SK-N-SH (cell line): ENCODE measurements at regions not wholly inside any gene's neighbourhood (a gene's known extent, or its start where the extent isn't known, plus 50 kb on each side); places are given as distances from the start of the nearest gene placed in this dataset.
A peak's percentile ranks its signal among the peaks of the same experiment; 100 is the strongest.

Experiments
- CTCF ChIA-PET: fragments of 300-600, 350-600 bp; formaldehyde crosslinking; extraction: SDS; loops from one replicate; lab custom pipeline; 2021; lab: Yijun Ruan, JAX
- POLR2A ChIA-PET: fragments of 350-600 bp; sonication (Branson Sonifier 250); formaldehyde crosslinking; extraction: SDS; loops from one replicate; lab custom pipeline; 2020; ENCODE audit warnings: antibody characterized with exemption, inconsistent platforms; lab: Yijun Ruan, JAX
- DNase-seq: peaks from one replicate; pipeline ENCODE4 v3.0.0; 2012
- H2AFZ ChIP-seq: fragments of 200-600 bp; sonication (generic); 2 replicates; pipeline ENCODE4 v1.8.1; 2016; ENCODE audit warnings: antibody characterized with exemption, mild to moderate bottlenecking, low read depth
- H3F3A ChIP-seq: fragments of 200-600 bp; sonication (generic); replicated peaks from 2 replicates; pipeline ENCODE3; 2016; ENCODE audit warnings: antibody characterized with exemption, mild to moderate bottlenecking; ENCODE audit not compliant: insufficient read depth
- H3K27ac ChIP-seq, 2 experiments: fragments of 200-500 bp in 1 of 2; fragments of 200-600 bp in 1 of 2; sonication (Bioruptor generic) in 1 of 2; sonication (generic), shearing (Covaris generic) in 1 of 2; 2 replicates each; pipeline versions ENCODE4 v1.5.1 to v1.6.1; 2014 to 2016; ENCODE audit warnings: low read depth in 2 of 2, inconsistent platforms in 1 of 2, low read length in 1 of 2, mild to moderate bottlenecking in 1 of 2, mixed read lengths in 1 of 2
- H3K27me3 ChIP-seq: fragments of 200-600 bp; sonication (generic), shearing (Covaris generic); 2 replicates; pipeline ENCODE4 v1.6.1; 2016; ENCODE audit warnings: mixed run types; ENCODE audit not compliant: insufficient read depth
- H3K36me3 ChIP-seq, 2 experiments: fragments of 200-500 bp in 1 of 2; fragments of 200-600 bp in 1 of 2; sonication (Bioruptor generic) in 1 of 2; sonication (generic) in 1 of 2; replicated peaks in 1 of 2; 2 replicates each; pipeline versions ENCODE3 to v1.5.1; 2014 to 2016; ENCODE audit warnings: low read length in 1 of 2, mild to moderate bottlenecking in 1 of 2; ENCODE audit not compliant: insufficient read depth in 2 of 2, control insufficient read depth in 1 of 2
- H3K4me1 ChIP-seq, 2 experiments: fragments of 200-500 bp in 1 of 2; fragments of 200-600 bp in 1 of 2; sonication (Bioruptor generic) in 1 of 2; sonication (generic), shearing (Covaris generic) in 1 of 2; 2 replicates each; pipeline versions ENCODE4 v1.5.1 to v1.6.1; 2014 to 2016; ENCODE audit warnings: low read depth in 1 of 2, low read length in 1 of 2, mixed run types in 1 of 2; ENCODE audit not compliant: insufficient read depth in 2 of 2, control insufficient read depth in 1 of 2
- H3K4me2 ChIP-seq: fragments of 200-600 bp; sonication (generic), shearing (Covaris generic); 2 replicates; pipeline ENCODE4 v1.6.1; 2017; ENCODE audit warnings: mixed run types
- H3K4me3 ChIP-seq, 2 experiments: fragments of 200-500 bp in 1 of 2; fragments of 200-600 bp in 1 of 2; sonication (Bioruptor generic) in 1 of 2; sonication (generic), shearing (Covaris generic) in 1 of 2; 2 replicates each; pipeline versions ENCODE4 v1.5.1 to v1.8.1; 2014 to 2016; ENCODE audit warnings: low read depth in 2 of 2, inconsistent platforms in 1 of 2, low read length in 1 of 2, mild to moderate bottlenecking in 1 of 2, mixed read lengths in 1 of 2, moderate library complexity in 1 of 2
- H3K79me2 ChIP-seq: fragments of 200-600 bp; sonication (generic); 2 replicates; pipeline ENCODE4 v1.8.1; 2017; ENCODE audit warnings: mild to moderate bottlenecking; ENCODE audit not compliant: insufficient read depth
- H3K9ac ChIP-seq: fragments of 200-600 bp; sonication (generic); 2 replicates; pipeline ENCODE4 v1.6.1; 2017; ENCODE audit warnings: mixed run types
- H3K9me2 ChIP-seq: fragments of 200-600 bp; sonication (generic); 2 replicates; pipeline ENCODE4 v1.6.1; 2017; ENCODE audit warnings: mixed run types
- H3K9me3 ChIP-seq: fragments of 200-600 bp; sonication (generic); 2 replicates; pipeline ENCODE4 v1.6.1; 2017; ENCODE audit warnings: mixed run types, mild to moderate bottlenecking, moderate library complexity
- H4K20me1 ChIP-seq: fragments of 200-600 bp; sonication (generic); 2 replicates; pipeline ENCODE4 v1.6.1; 2017; ENCODE audit warnings: mild to moderate bottlenecking, mixed run types; ENCODE audit not compliant: insufficient read depth
- CHD2 ChIP-seq: fragments of 150-350 bp; IDR thresholded peaks from 2 replicates; pipeline ENCODE4 v1.6.1; 2018; ENCODE audit warnings: low read length; ENCODE audit not compliant: partially characterized antibody
- ELF1 ChIP-seq: IDR thresholded peaks from 2 replicates; pipeline ENCODE4 v1.4.0; 2012
- FOXJ3 ChIP-seq: sonication (generic); formaldehyde crosslinking; IDR thresholded peaks from 2 replicates; pipeline ENCODE4 v1.5.1; 2020; ENCODE audit warnings: mild to moderate bottlenecking, missing genetic modification reagents
- GATA2 ChIP-seq: sonication (generic); formaldehyde crosslinking; IDR thresholded peaks from 2 replicates; pipeline ENCODE4 v1.5.0; 2020; ENCODE audit warnings: mild to moderate bottlenecking, missing genetic modification reagents
- IRF3 ChIP-seq: fragments of 150-350 bp; IDR thresholded peaks from 2 replicates; pipeline ENCODE4 v1.6.1; 2016; ENCODE audit warnings: mild to moderate bottlenecking, low read depth, low read length
- MXI1 ChIP-seq: IDR thresholded peaks from 2 replicates; pipeline ENCODE4 v1.6.1; 2012; ENCODE audit warnings: mild to moderate bottlenecking, low read depth, low read length, improper control_type of control experiment
- PBX3 ChIP-seq: IDR thresholded peaks from 2 replicates; pipeline ENCODE4; 2012
- SMC3 ChIP-seq: IDR thresholded peaks from 2 replicates; pipeline ENCODE4 v1.6.1; 2012; ENCODE audit warnings: low read depth, low read length, improper control_type of control experiment
- TCF12 ChIP-seq: IDR thresholded peaks from 2 replicates; pipeline ENCODE4 v1.4.0; 2012
- TEAD4 ChIP-seq: IDR thresholded peaks from 2 replicates; pipeline ENCODE4 v1.4.0; 2012; ENCODE audit warnings: mild to moderate bottlenecking, borderline replicate concordance; ENCODE audit not compliant: insufficient read depth
- YY1 ChIP-seq: IDR thresholded peaks from 2 replicates; pipeline ENCODE4 v1.4.0; 2012; ENCODE audit warnings: low read depth, mild to moderate bottlenecking
- ZBTB33 ChIP-seq: IDR thresholded peaks from 2 replicates; pipeline ENCODE4 v1.4.0; 2012; ENCODE audit warnings: low read depth, borderline replicate concordance
- WGBS: methylation state at CpG from one replicate; pipeline ENCODE4 v1.1.6; 2017; ENCODE audit warnings: low lambda C conversion rate; 5-methylcytosine and 5-hydroxymethylcytosine counted together

- H3K9me3 ChIP-seq, result no peaks in the 10 kb centered on the region
- peak; percentile 6 for DNase-seq
- POLR2A ChIA-PET, result no interaction called here
- peak overlapping the region; percentile 77 for H2AFZ ChIP-seq
- CTCF ChIA-PET, result no interaction called here
- peak overlapping the region; percentile 20; the same call in 1 of the 2 replicates for H3K4me2 ChIP-seq
- H3K4me3 ChIP-seq, result no peak overlapping the region
- H3K36me3 ChIP-seq, result no peaks in the 10 kb centered on the region
- H4K20me1 ChIP-seq, result no peaks in the 10 kb centered on the region
- peak overlapping the region in 1 of 2 experiments; percentile 42; a peak in 2 of 4 replicates for H3K27ac ChIP-seq
- H3K79me2 ChIP-seq, result no peaks in the 10 kb centered on the region
- no peaks in the 10 kb centered on the region; the same call in 1 of the 2 replicates for H3K27me3 ChIP-seq
- TF ChIP-seq YY1 (no peak), MXI1 (no peak), IRF3 (no peak), CHD2 (no peak), TEAD4 (no peak), FOXJ3 (CRISPR knock-in tag) (no peak), GATA2 (CRISPR knock-in tag) (no peak), TCF12 (no peak), PBX3 (no peak), SMC3 (no peak), ELF1 (no peak), ZBTB33 (no peak)
- TF ChIP-seq, all 33 proteins: peak for 0
- 4% methylated on average over 4 of the region's 4 CpGs for WGBS
- H3K9me2 ChIP-seq, result no peaks in the 10 kb centered on the region
- H3K9ac ChIP-seq, result no peak overlapping the region
- no peaks in the 10 kb centered on the region for H3K4me1 ChIP-seq
- no peaks in the 10 kb centered on the region for H3F3A ChIP-seq
Observed at GRCh38 chr2:103401621-103402020, 639.8 kb downstream of the TMEM182 start.

GRCh38 chr2:103402336-103402735, 640.5 kb downstream of the TMEM182 start:
- no peak for DNase-seq
- CTCF ChIA-PET, result no interaction called here
- TF ChIP-seq TEAD4 (no peak), IRF3 (no peak)
- H3F3A ChIP-seq, result no peaks in the 10 kb centered on the region
- POLR2A ChIA-PET, result no interaction called here
- H3K4me1 ChIP-seq, result no peaks in the 10 kb centered on the region
- H3K9me3 ChIP-seq, result no peaks in the 10 kb centered on the region
- no peaks in the 10 kb centered on the region for H3K79me2 ChIP-seq
- WGBS, result 43% methylated on average over 3 of the region's 3 CpGs
- H2AFZ ChIP-seq, result peak overlapping the region; percentile 77
- H3K27me3 ChIP-seq, result no peaks in the 10 kb centered on the region; the same call in 1 of the 2 replicates
- H3K4me3 ChIP-seq, result no peak overlapping the region
- no peaks in the 10 kb centered on the region for H3K9me2 ChIP-seq
- H4K20me1 ChIP-seq, result no peaks in the 10 kb centered on the region
- no peak overlapping the region for H3K9ac ChIP-seq
- 0 out of 2 replicates have a peak overlapping the region, but pooled peaks have one; percentile 20 for H3K4me2 ChIP-seq
- peak overlapping the region in 1 of 2 experiments; percentile 42; a peak in 1 of 4 replicates for H3K27ac ChIP-seq
- no peaks in the 10 kb centered on the region for H3K36me3 ChIP-seq
